Adrenal gland (tissue), 9 donors: ENCODE measurements at regions not wholly inside any gene's neighbourhood (a gene's known extent, or its start where the extent isn't known, plus 50 kb on each side); places are given as distances from the start of the nearest gene placed in this dataset.

ENCODE experiments used
- DNase-seq, 7 donors: peaks; one replicate each; pipeline ENCODE4 v3.0.0-alpha.2; 2019 to 2020
- H3K27ac ChIP-seq, 5 donors: fragments of 200-600 bp; sonication (generic) in 4 of 5; 1 replicate in 3 of 5; 2 replicates in 2 of 5; pipeline versions ENCODE4 v1.5.1 to v1.8.0; 2016 to 2020; ENCODE audit warnings: mild to moderate bottlenecking in 1 of 5
- H3K27me3 ChIP-seq: fragments of 200-600 bp; 2 replicates; pipeline ENCODE4 v1.8.0; 2021
- H3K36me3 ChIP-seq, 2 donors: fragments of 200-600 bp; replicated peaks in 1 of 2; 1 replicate in 1 of 2; 2 replicates in 1 of 2; pipeline versions ENCODE4 v1.5.1 to v1.8.0; 2018 to 2022
- H3K4me1 ChIP-seq, 2 donors: fragments of 200-600 bp; replicated peaks in 1 of 2; 1 replicate in 1 of 2; 2 replicates in 1 of 2; pipeline versions ENCODE4 v1.5.1 to v1.8.0; 2018 to 2021
- H3K4me3 ChIP-seq, 4 donors: fragments of 200-600 bp; sonication (generic) in 3 of 4; one replicate each; pipeline ENCODE4 v1.5.1; 2016 to 2018
- H3K9me3 ChIP-seq, 3 donors: fragments of 200-600 bp; sonication (generic) in 1 of 3; replicated peaks in 1 of 3; 1 replicate in 2 of 3; 2 replicates in 1 of 3; pipeline versions ENCODE4 v1.5.1 to v1.8.0; 2016 to 2021
- POLR2A ChIP-seq, 2 donors: fragments of 450-650 bp; IDR thresholded peaks; one replicate each; pipeline ENCODE4 v1.6.1; 2017; ENCODE audit warnings: antibody characterized with exemption in 2 of 2, mild to moderate bottlenecking in 2 of 2, moderate library complexity in 1 of 2
- WGBS, 4 donors: extraction: QIAGEN DNeasy Blood & Tissue Kit in 2 of 4; methylation state at CpG; one replicate each; pipeline versions ENCODE4 v1.1.5 to v1.1.7; 2013 to 2017; 5-methylcytosine and 5-hydroxymethylcytosine counted together
- intact Hi-C, 2 donors: fragments of 100-400 bp; cut with DNase I; formaldehyde crosslinking; loops; one replicate each; pipeline versions ENCODE4 v1.14.1 to v1.15.0; 2022 to 2023
- TF ChIP-seq, protein P1 (sequence below), 6 experiments: fragments of 450-650 bp in 4 of 6; fragments of 200-600 bp in 2 of 6; sonication (generic) in 1 of 6; IDR thresholded peaks; 1 replicate in 5 of 6; 2 replicates in 1 of 6; pipeline versions ENCODE4 v1.5.1 to v1.8.0; 2016 to 2021; ENCODE audit warnings: antibody characterized with exemption in 6 of 6, mild to moderate bottlenecking in 2 of 6, moderate library complexity in 1 of 6
- donor health status: healthy with polysubstance abuse.
- donor health status: Bipolar disorder and iron deficiency.
- donor health status: DM: yes; HTN: yes; CAD: no.
- donor health status: DM: no; HTN: no; CAD: no.
- donor health status: DM: no; HTN: no; CAD: no.

GRCh38 chr20:62568045-62568389 is 74.3 kb upstream of the SLCO4A1 start:
- H3K27me3 ChIP-seq: peaks cover 11% of the 10 kb centered on the region
- intact Hi-C loops: no loop called here
- H3K36me3 ChIP-seq: no peaks in the 10 kb centered on the region
- TF ChIP-seq POLR2A (IDR thresholded peaks at IDR 0.05): no peak
- TF ChIP-seq, protein P1, sequence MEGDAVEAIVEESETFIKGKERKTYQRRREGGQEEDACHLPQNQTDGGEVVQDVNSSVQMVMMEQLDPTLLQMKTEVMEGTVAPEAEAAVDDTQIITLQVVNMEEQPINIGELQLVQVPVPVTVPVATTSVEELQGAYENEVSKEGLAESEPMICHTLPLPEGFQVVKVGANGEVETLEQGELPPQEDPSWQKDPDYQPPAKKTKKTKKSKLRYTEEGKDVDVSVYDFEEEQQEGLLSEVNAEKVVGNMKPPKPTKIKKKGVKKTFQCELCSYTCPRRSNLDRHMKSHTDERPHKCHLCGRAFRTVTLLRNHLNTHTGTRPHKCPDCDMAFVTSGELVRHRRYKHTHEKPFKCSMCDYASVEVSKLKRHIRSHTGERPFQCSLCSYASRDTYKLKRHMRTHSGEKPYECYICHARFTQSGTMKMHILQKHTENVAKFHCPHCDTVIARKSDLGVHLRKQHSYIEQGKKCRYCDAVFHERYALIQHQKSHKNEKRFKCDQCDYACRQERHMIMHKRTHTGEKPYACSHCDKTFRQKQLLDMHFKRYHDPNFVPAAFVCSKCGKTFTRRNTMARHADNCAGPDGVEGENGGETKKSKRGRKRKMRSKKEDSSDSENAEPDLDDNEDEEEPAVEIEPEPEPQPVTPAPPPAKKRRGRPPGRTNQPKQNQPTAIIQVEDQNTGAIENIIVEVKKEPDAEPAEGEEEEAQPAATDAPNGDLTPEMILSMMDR (IDR thresholded peaks at IDR 0.05): no peak
- DNase-seq: no peak
- H3K4me1 ChIP-seq: no peaks in the 10 kb centered on the region
- no peaks in the 10 kb centered on the region for H3K9me3 ChIP-seq
- H3K4me3 ChIP-seq: no peak overlapping the region
- WGBS, 4 donors: 69 to 80% (median 77%) methylated on average over 5 to 8 of the region's 8 CpGs
- no peak overlapping the region for H3K27ac ChIP-seq

DNA sequence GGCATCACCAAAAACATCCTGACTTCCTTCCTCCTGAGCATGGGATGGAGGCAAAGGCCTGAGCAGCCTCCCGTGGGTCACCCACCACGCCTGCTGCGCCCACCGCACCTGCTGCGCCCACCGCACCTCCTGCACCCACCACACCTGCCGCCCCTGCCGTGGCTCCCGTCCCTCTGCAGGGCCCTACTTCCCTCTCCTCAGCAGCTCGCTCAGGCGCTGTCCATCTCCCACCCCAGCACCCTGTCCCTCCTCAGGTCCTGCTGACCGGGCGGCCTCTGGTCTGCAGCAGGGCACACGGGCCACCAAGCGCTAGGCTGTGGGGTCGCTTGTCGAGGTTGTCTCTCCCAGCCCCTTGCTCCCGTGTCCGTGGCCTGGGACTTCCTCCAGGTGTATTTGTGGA is 72.7 kb upstream of the SLCO4A1 start:
- H3K4me3 ChIP-seq: no peak overlapping the region
- intact Hi-C loops: no loop called here
- H3K4me1 ChIP-seq: no peaks in the 10 kb centered on the region
- H3K36me3 ChIP-seq: no peaks in the 10 kb centered on the region
- no peak overlapping the region for H3K27ac ChIP-seq
- 80 to 84% (median 81%) methylated on average over 17 to 19 of the region's 19 CpGs for WGBS, 4 donors
- TF ChIP-seq, protein P1 (IDR thresholded peaks at IDR 0.05): no peak
- no peak for TF ChIP-seq POLR2A (IDR thresholded peaks at IDR 0.05)
- no peaks in the 10 kb centered on the region for H3K9me3 ChIP-seq
- peaks cover 25% of the 10 kb centered on the region for H3K27me3 ChIP-seq
- no peak for DNase-seq

DNA sequence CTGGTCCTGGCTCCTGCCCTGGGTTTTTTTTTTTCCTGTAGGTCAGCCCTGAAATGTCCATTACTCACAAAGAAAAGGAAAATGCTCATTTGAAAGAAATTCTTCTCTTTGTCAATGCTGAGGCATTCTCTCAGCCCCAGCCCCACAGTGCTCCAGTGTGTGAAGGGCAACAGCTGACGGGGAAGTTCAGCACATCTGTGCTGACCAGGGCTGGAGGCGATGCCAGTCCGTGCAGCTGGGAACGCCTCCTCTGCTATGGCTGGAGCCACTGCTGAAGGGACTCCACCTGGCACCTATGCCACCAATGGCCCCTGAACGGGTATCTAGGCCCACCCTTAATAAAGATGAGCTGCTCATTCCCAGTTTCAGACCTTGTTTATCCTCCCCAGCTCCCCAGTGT is 71.9 kb upstream of the SLCO4A1 start:
- Histone ChIP-seq H3K27ac (no peak overlapping the region), H3K4me3 (no peak overlapping the region), H3K36me3 (no peaks in the 10 kb centered on the region), H3K4me1 (no peaks in the 10 kb centered on the region), H3K27me3 (peaks cover 33% of the 10 kb centered on the region), H3K9me3 (no peaks in the 10 kb centered on the region)
- no peak for TF ChIP-seq POLR2A (IDR thresholded peaks at IDR 0.05)
- TF ChIP-seq, protein P1 (IDR thresholded peaks at IDR 0.05): no peak
- intact Hi-C loops: no loop called here
- no peak for DNase-seq
- 57 to 64% (median 59%) methylated on average over 4 to 5 of the region's 5 CpGs for WGBS, 4 donors

- H3K4me1 ChIP-seq: no peaks in the 10 kb centered on the region
- no peak overlapping the region for H3K27ac ChIP-seq
- WGBS, 4 donors: 82 to 84% (median 83%) methylated on average over 11 to 12 of the region's 12 CpGs
- H3K4me3 ChIP-seq: no peak overlapping the region
- H3K36me3 ChIP-seq: no peaks in the 10 kb centered on the region
- DNase-seq: no peak
- H3K27me3 ChIP-seq: peaks cover 40% of the 10 kb centered on the region
- no peaks in the 10 kb centered on the region for H3K9me3 ChIP-seq
- no peak for TF ChIP-seq POLR2A (IDR thresholded peaks at IDR 0.05)
- TF ChIP-seq, protein P1 (IDR thresholded peaks at IDR 0.05): no peak
- intact Hi-C loops: no loop called here
Measured at GRCh38 chr20:62570897-62571668, 71.2 kb upstream of the SLCO4A1 start.
